ENCODE measurements at regions not wholly inside any gene's neighbourhood (a gene's known extent, or its start where the extent isn't known, plus 50 kb on each side); places are given as distances from the start of the nearest gene placed in this dataset.
A peak's percentile ranks its signal among the peaks of the same experiment; 100 is the strongest.

DNA sequence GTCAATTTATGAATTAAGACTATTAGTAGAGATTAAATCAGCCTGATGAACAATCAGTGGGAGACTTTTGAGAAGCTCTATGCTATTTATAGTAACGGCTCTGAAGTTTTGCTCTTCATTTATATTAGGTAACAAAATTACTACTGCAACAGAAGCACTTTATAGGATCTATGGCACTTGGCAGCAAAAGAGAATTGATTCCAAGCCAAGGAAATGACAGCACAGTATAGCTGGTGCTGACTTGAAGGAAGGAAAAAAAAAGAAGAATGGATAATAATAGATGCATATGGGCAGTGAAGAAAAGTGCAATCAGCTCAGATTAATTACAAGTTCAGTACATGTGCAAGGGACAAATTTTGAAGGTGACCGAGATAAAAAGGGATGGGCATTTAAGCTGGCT, 228.2 kb upstream of the PPFIA2 start:
- Mint-ChIP-seq H3K27me3 (no peaks in the 10 kb centered on the region), H3K4me3 (no peak overlapping the region), H3K27ac (no peak overlapping the region), H3K4me1 (no peaks in the 10 kb centered on the region), H3K36me3 (ENCODE audit: low read depth) (no peaks in the 10 kb centered on the region), H3K9me3 (no peaks in the 10 kb centered on the region)
- ATAC-seq (replicated peaks), result no peak

DNA sequence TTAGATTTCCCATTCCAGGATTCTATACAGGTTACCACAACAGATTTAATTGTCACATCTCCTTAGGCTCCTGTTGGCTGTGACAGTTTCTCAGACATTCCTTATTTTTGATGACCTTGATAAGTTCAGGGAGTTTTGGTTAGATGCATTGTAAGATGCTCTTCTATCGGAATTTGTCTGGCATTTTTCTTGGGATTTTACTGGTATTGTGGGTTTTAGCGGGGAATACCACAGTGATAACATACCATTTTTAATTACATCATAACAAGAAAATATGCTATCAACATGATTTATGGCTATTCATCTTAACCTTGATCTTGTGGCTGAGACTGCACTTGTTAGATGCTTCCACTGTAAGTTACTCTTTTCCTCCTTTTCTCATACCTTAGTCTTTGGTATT, 217.5 kb upstream of the PPFIA2 start:
- Mint-ChIP-seq H3K4me3 (no peak overlapping the region), H3K36me3 (ENCODE audit: low read depth) (no peaks in the 10 kb centered on the region), H3K27ac (no peak overlapping the region), H3K4me1 (no peaks in the 10 kb centered on the region), H3K9me3 (peaks cover 7% of the 10 kb centered on the region), H3K27me3 (no peaks in the 10 kb centered on the region)
- ATAC-seq (replicated peaks), result no peak

DNA sequence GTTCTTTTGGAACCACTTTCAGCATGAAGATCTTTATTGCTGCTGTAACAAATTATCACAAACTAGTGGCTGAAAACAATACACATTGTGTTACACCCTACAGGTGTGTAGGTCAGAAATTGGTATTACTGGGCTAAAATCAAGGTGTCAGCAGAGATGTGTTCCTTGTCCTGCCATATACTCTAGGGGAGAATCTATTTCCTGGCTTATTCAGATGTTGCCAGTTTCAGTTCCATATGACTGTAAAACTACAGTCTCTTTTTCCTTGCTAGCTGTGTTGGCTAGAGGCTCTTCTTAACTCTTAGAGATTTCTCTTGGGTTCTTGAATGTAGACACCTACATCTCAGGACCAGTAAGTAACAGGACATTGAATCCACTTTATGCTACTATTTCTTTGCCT, 215.6 kb upstream of the PPFIA2 start:
- Mint-ChIP-seq H3K36me3 (ENCODE audit: low read depth) (no peaks in the 10 kb centered on the region), H3K4me3 (no peak overlapping the region), H3K27ac (no peak overlapping the region), H3K9me3 (peaks cover 7% of the 10 kb centered on the region), H3K4me1 (no peaks in the 10 kb centered on the region), H3K27me3 (no peaks in the 10 kb centered on the region)
- ATAC-seq (replicated peaks), result no peak

DNA sequence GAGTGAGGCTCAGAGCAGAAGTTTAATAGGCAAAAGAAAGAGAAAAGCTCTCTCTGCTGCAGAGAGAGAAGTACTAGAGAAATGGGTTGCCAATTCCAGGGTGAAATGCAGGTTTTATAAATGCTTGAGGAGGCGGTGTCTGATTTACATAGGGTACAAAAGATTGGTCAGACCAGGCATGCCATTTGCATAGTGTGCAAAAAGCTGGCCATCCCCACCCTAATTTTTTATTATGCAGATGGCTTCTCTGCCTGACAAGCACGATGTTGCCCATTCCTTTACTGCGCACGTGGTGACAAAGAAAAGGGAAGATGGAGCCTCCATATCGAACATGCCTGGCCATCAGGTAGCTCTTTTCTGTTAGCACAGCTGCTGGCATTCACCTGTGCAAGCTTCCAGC, 209.3 kb upstream of the PPFIA2 start:
- Mint-ChIP-seq H3K36me3 (ENCODE audit: low read depth) (no peaks in the 10 kb centered on the region), H3K27ac (no peak overlapping the region), H3K9me3 (no peaks in the 10 kb centered on the region), H3K4me3 (no peak overlapping the region), H3K4me1 (no peaks in the 10 kb centered on the region), H3K27me3 (no peaks in the 10 kb centered on the region)
- ATAC-seq (replicated peaks), result no peak

- Mint-ChIP-seq H3K4me1 (no peaks in the 10 kb centered on the region), H3K27ac (no peak overlapping the region), H3K4me3 (no peak overlapping the region), H3K27me3 (no peaks in the 10 kb centered on the region), H3K9me3 (no peaks in the 10 kb centered on the region), H3K36me3 (ENCODE audit: low read depth) (no peaks in the 10 kb centered on the region)
- ATAC-seq (replicated peaks), result no peak
These were observed 204.5 kb upstream of the PPFIA2 start for GRCh38 chr12:81963636-81964035.

DNA sequence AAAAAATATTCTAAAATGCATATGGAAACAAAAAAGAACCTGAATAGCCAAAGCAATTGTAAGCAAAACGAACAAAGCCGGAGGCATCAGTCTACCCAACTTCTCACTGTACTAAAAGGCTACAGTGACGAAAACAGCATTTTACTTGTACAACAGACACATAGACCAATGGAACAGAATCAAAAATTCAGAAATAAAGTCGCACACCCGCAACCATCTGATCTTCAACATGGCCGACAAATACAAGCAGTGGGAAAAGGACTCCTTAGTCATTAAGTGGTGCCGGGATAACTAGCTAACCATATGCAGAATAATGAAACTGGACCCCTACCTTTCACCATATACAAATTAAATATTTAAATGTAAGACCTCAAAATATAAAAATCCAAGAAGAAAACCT, 203.9 kb upstream of the PPFIA2 start:
- H3K9me3 Mint-ChIP-seq, result no peaks in the 10 kb centered on the region
- no peaks in the 10 kb centered on the region for H3K27me3 Mint-ChIP-seq
- H3K4me1 Mint-ChIP-seq, result no peaks in the 10 kb centered on the region
- no peak for ATAC-seq (replicated peaks)
- H3K36me3 Mint-ChIP-seq (ENCODE audit: low read depth), result no peaks in the 10 kb centered on the region
- no peak overlapping the region for H3K27ac Mint-ChIP-seq
- no peak overlapping the region for H3K4me3 Mint-ChIP-seq

- no peak overlapping the region for H3K4me3 Mint-ChIP-seq
- H3K36me3 Mint-ChIP-seq (ENCODE audit: low read depth), result no peaks in the 10 kb centered on the region
- ATAC-seq (replicated peaks), result no peak
- no peaks in the 10 kb centered on the region for H3K9me3 Mint-ChIP-seq
- no peaks in the 10 kb centered on the region for H3K27me3 Mint-ChIP-seq
- H3K27ac Mint-ChIP-seq, result no peak overlapping the region
- H3K4me1 Mint-ChIP-seq, result no peaks in the 10 kb centered on the region
These were observed 203.1 kb upstream of the PPFIA2 start for GRCh38 chr12:81962126-81962856.

DNA sequence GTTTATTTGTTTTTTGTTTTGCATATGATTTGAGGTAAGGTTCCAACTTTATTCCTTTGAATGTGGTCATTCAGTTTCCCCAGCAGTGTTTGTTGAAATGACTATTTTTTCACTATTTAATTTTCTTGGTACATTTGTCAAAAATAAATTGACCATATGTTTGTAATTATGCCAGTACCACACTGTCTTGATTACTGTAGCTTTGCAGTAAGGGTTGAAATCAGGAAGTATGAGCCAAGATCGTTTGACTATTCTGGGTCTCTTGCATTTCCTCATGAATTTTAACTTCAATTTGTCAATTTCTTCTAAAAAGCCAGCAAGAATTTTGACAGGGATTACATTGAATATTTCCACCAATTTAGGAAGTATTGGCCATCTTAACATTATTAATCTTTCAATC, 199.3 kb upstream of the PPFIA2 start:
- H3K27me3 Mint-ChIP-seq, result no peaks in the 10 kb centered on the region
- no peaks in the 10 kb centered on the region for H3K9me3 Mint-ChIP-seq
- no peaks in the 10 kb centered on the region for H3K36me3 Mint-ChIP-seq (ENCODE audit: low read depth)
- H3K4me1 Mint-ChIP-seq, result no peaks in the 10 kb centered on the region
- no peak for ATAC-seq (replicated peaks)
- no peak overlapping the region for H3K27ac Mint-ChIP-seq
- H3K4me3 Mint-ChIP-seq, result no peak overlapping the region

DNA sequence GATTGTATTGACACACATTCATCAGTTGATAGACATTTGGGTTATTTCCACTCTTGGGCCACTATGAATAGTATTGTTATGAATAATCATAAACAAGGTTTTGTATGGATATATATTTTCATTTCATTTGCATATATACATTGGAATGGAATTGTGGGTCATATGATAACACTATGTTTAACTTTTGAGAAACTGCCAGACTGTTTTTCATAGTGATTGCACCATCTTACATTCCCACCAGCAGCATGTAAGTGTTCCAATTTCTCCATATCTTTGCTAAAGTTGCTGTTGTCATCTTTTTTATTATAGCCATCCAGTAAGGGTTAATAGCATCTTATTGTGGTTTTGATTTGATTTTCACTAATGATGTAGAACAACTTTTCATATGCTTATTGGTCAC, 198.5 kb upstream of the PPFIA2 start:
- Mint-ChIP-seq H3K36me3 (ENCODE audit: low read depth) (no peaks in the 10 kb centered on the region), H3K27me3 (no peaks in the 10 kb centered on the region), H3K4me1 (no peaks in the 10 kb centered on the region), H3K9me3 (no peaks in the 10 kb centered on the region), H3K4me3 (no peak overlapping the region), H3K27ac (no peak overlapping the region)
- no peak for ATAC-seq (replicated peaks)

GRCh38 chr12:81956468-81956860, 197.3 kb upstream of the PPFIA2 start:
- H3K27me3 Mint-ChIP-seq, result no peaks in the 10 kb centered on the region
- H3K27ac Mint-ChIP-seq, result no peak overlapping the region
- H3K4me3 Mint-ChIP-seq, result no peak overlapping the region
- no peaks in the 10 kb centered on the region for H3K9me3 Mint-ChIP-seq
- H3K36me3 Mint-ChIP-seq (ENCODE audit: low read depth), result no peaks in the 10 kb centered on the region
- H3K4me1 Mint-ChIP-seq, result no peaks in the 10 kb centered on the region
- ATAC-seq (replicated peaks), result no peak

- Mint-ChIP-seq H3K36me3 (ENCODE audit: low read depth) (no peaks in the 10 kb centered on the region), H3K4me1 (no peaks in the 10 kb centered on the region), H3K4me3 (no peak overlapping the region), H3K9me3 (peaks cover 3% of the 10 kb centered on the region), H3K27me3 (no peaks in the 10 kb centered on the region), H3K27ac (no peak overlapping the region)
- peak; percentile 65 for ATAC-seq (replicated peaks)
These were observed 194.4 kb upstream of the PPFIA2 start for GRCh38 chr12:81953541-81953940.

DNA sequence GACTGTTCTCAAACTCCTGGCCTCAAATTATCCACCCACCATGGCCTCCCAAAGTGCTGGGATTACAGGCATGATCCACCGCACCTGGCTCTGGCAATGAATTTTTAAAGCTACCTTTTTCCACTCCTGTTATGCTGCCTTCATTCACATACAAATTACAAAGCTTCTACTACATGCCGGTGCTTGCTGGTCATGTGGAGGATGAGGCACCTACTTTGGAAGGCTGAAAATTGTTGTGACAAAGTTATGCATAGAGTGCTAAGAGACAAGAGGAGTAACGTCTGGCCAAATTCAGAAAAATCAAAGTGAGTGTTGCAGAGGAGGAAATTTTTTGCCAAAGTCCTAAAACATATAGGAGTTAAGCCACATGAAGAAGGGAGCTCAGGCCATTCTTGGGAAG, 191.7 kb upstream of the PPFIA2 start:
- Mint-ChIP-seq H3K27ac (no peak overlapping the region), H3K4me3 (no peak overlapping the region), H3K36me3 (ENCODE audit: low read depth) (no peaks in the 10 kb centered on the region), H3K27me3 (no peaks in the 10 kb centered on the region), H3K9me3 (peaks cover 3% of the 10 kb centered on the region), H3K4me1 (no peaks in the 10 kb centered on the region)
- ATAC-seq (replicated peaks), result no peak

GRCh38 chr12:81949841-81950308, 190.7 kb upstream of the PPFIA2 start:
- Mint-ChIP-seq H3K36me3 (ENCODE audit: low read depth) (no peaks in the 10 kb centered on the region), H3K27ac (no peak overlapping the region), H3K9me3 (peaks cover 3% of the 10 kb centered on the region), H3K27me3 (no peaks in the 10 kb centered on the region), H3K4me1 (no peaks in the 10 kb centered on the region), H3K4me3 (no peak overlapping the region)
- ATAC-seq (replicated peaks), result no peak

DNA sequence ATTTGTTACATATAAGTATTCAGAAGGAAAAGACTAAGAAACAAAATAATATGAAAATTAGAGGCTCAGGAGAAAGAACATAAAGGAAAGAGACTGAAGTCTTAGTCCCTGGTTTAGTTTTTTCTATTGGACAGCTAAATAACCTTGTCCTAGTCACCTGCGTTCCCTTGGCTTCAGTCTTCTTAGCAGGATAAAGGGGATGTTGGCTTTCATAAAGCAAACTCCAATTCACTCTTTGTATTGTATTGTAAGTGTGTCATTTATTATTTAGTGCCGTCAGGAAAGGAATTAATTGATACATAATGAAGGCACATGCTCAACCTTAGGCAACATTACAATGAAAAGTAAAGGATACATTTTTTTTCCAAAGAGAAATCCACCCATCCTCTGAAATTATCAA, 190.3 kb upstream of the PPFIA2 start:
- no peak overlapping the region for H3K4me3 Mint-ChIP-seq
- H3K27ac Mint-ChIP-seq, result no peak overlapping the region
- ATAC-seq (replicated peaks), result no peak
- H3K27me3 Mint-ChIP-seq, result no peaks in the 10 kb centered on the region
- peaks cover 3% of the 10 kb centered on the region for H3K9me3 Mint-ChIP-seq
- H3K36me3 Mint-ChIP-seq (ENCODE audit: low read depth), result no peaks in the 10 kb centered on the region
- peaks cover 1% of the 10 kb centered on the region for H3K4me1 Mint-ChIP-seq

DNA sequence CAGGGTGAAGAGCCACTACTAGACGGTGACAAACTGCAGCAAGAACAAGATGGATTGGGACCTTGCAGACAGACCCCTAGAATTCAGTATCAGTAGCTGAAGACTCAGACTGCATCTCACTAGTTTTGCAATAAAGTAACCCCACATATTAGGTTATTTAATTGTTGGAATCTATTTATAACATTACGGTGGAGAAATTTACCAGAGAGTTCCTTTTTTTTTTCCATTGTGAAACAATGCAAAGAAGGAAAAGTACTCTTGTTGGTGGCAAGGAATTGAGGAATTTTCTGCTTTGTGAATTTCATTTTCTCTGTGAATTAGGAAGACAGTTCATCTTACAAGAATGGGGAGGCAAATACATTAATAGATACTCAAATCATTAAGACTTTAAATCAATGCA, 185.7 kb upstream of the PPFIA2 start:
- H3K27me3 Mint-ChIP-seq, result no peaks in the 10 kb centered on the region
- H3K4me3 Mint-ChIP-seq, result no peak overlapping the region
- no peaks in the 10 kb centered on the region for H3K9me3 Mint-ChIP-seq
- peaks cover 23% of the 10 kb centered on the region for H3K4me1 Mint-ChIP-seq
- no peaks in the 10 kb centered on the region for H3K36me3 Mint-ChIP-seq (ENCODE audit: low read depth)
- H3K27ac Mint-ChIP-seq, result no peak overlapping the region
- no peak for ATAC-seq (replicated peaks)

DNA sequence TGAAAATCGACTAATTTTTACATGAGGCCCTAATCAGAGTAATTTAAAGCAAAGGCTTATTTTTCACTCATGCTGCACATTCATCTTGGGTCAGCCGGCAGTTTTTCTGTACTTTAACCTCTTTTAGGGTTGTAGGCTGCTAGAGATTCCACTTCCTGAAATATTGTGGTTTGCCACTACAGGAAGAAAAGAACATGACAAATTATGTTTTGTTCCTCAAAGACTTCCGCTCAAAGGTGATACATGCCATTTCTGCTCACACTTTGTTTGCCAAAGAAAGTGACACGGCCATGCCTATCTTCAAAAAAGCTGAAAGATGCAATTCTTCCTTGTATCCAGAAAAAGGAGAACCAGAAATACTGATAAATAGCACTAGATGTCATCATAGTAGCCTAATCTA, 183.4 kb upstream of the PPFIA2 start:
- Mint-ChIP-seq H3K36me3 (ENCODE audit: low read depth) (no peaks in the 10 kb centered on the region), H3K4me3 (peak overlapping the region; percentile 44), H3K27ac (peak overlapping the region; percentile 42), H3K27me3 (no peaks in the 10 kb centered on the region), H3K9me3 (no peaks in the 10 kb centered on the region), H3K4me1 (peaks cover 23% of the 10 kb centered on the region)
- ATAC-seq (replicated peaks), result peak; percentile 74
